GM12878 (cell line): ENCODE measurements at regions not wholly inside any gene's neighbourhood (a gene's known extent, or its start where the extent isn't known, plus 50 kb on each side); places are given as distances from the start of the nearest gene placed in this dataset.

Experiments
- BACH1 ChIP-seq: fragments of 450-650 bp; IDR thresholded peaks from 2 replicates; pipeline ENCODE4 v1.6.1; 2017; ENCODE audit warnings: mild to moderate bottlenecking, borderline replicate concordance
- CREM ChIP-seq: IDR thresholded peaks from 2 replicates; pipeline ENCODE4 v1.6.1; 2014; ENCODE audit warnings: antibody characterized with exemption, low read depth
- GABPA ChIP-seq: IDR thresholded peaks from 2 replicates; pipeline ENCODE4 v1.6.1; 2014; ENCODE audit warnings: antibody characterized with exemption, low read depth, mild to moderate bottlenecking, inconsistent platforms
- IRF5 ChIP-seq: fragments of 450-650 bp; IDR thresholded peaks from 2 replicates; pipeline ENCODE4 v1.6.1; 2017; ENCODE audit warnings: borderline replicate concordance
- KDM1A ChIP-seq: fragments of 200-600 bp; sonication (generic); IDR thresholded peaks from 2 replicates; pipeline ENCODE4 v1.6.1; 2016; ENCODE audit warnings: borderline replicate concordance
- KLF5 ChIP-seq: fragments of 450-650 bp; IDR thresholded peaks from 2 replicates; pipeline ENCODE4 v1.6.1; 2014; ENCODE audit warnings: mild to moderate bottlenecking; ENCODE audit not compliant: partially characterized antibody
- MAX ChIP-seq: IDR thresholded peaks from 2 replicates; pipeline ENCODE4 v1.6.1; 2012; ENCODE audit warnings: low read depth, low read length, improper control_type of control experiment
- MTA3 ChIP-seq: IDR thresholded peaks from 2 replicates; pipeline ENCODE4 v1.6.1; 2012; ENCODE audit warnings: low read length, inconsistent platforms, borderline replicate concordance
- NFYB ChIP-seq: IDR thresholded peaks from 2 replicates; pipeline ENCODE4 v1.6.1; 2011; ENCODE audit warnings: low read depth, mild to moderate bottlenecking, low read length, improper control_type of control experiment, moderate library complexity; ENCODE audit not compliant: insufficient read depth
- NRF1 ChIP-seq: conservative IDR thresholded peaks from 2 replicates; pipeline ENCODE4 v1.6.1; 2011; ENCODE audit warnings: mild to moderate bottlenecking, low read depth, low read length, improper control_type of control experiment
- POLR2A ChIP-seq: IDR thresholded peaks from 2 replicates; pipeline ENCODE4 v1.6.1; 2011; ENCODE audit warnings: low read depth, mild to moderate bottlenecking, low read length
- RAD51 ChIP-seq: fragments of 450-650 bp; IDR thresholded peaks from 2 replicates; pipeline ENCODE4 v1.6.1; 2016; ENCODE audit warnings: moderate library complexity, mild to moderate bottlenecking, inconsistent platforms
- RFX5 ChIP-seq: IDR thresholded peaks from 2 replicates; pipeline ENCODE4 v1.6.1; 2011; ENCODE audit warnings: low read depth, low read length, improper control_type of control experiment
- SIN3A ChIP-seq: IDR thresholded peaks from 2 replicates; pipeline ENCODE4 v1.6.1; 2012; ENCODE audit warnings: low read depth, low read length, improper control_type of control experiment
- SRF ChIP-seq, 2 experiments: IDR thresholded peaks; 2 replicates each; pipeline ENCODE4 v1.6.1; 2011; ENCODE audit warnings: low read depth in 2 of 2, low read length in 2 of 2, mild to moderate bottlenecking in 1 of 2, moderate library complexity in 1 of 2
- WRNIP1 ChIP-seq: IDR thresholded peaks from 2 replicates; pipeline ENCODE4 v1.6.1; 2011; ENCODE audit warnings: low read depth, low read length, improper control_type of control experiment, borderline replicate concordance
- ZBTB40 ChIP-seq: fragments of 450-650 bp; IDR thresholded peaks from 2 replicates; pipeline ENCODE4 v1.6.1; 2016; ENCODE audit warnings: mild to moderate bottlenecking, moderate library complexity, borderline replicate concordance
- ZNF207 ChIP-seq: fragments of 450-650 bp; IDR thresholded peaks from 2 replicates; pipeline ENCODE4 v1.6.1; 2014; ENCODE audit warnings: antibody characterized with exemption, mild to moderate bottlenecking, borderline replicate concordance
- ZNF24 ChIP-seq: fragments of 450-650 bp; IDR thresholded peaks from 2 replicates; pipeline ENCODE4 v1.6.1; 2017; ENCODE audit warnings: antibody characterized with exemption, mild to moderate bottlenecking
- ZNF592 ChIP-seq: fragments of 450-650 bp; IDR thresholded peaks from 2 replicates; pipeline ENCODE4 v1.6.1; 2017; ENCODE audit warnings: mild to moderate bottlenecking, moderate library complexity
- TF ChIP-seq, protein P1 (sequence below): IDR thresholded peaks from 2 replicates; pipeline ENCODE4 v1.6.1; 2012; ENCODE audit warnings: low read depth, low read length, improper control_type of control experiment

DNA sequence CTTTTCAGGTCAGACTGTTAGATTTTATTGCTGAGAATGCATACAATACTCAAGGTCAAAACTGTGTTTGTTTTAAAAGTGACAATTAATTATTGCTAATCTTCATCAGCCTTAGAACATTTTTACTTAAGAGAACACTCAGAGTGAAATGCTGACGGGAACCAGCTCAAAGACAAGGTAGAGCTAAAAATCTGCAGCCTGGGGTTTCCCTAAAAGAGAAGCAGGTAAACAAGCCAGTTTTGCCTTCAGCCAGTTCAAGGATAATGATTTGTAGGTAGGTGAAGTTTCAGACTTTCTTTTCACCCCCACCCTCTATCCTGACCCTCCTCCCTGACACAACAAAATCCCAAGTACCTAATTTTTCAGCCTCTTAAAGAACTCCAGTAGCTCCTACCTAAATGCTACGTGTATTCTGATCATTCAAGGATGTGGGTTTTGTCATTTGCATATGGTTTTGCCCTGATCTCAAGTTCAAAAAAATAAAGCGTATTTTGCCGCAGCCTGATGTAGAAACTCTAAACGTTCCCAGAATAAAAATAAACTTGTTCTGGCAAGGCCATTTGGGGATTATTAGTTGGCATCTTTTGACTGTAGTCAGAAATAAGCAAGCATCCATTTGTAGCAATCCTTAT lies 407.2 kb downstream of the EFNA5 start (continued):
- TF ChIP-seq ZNF592 (no peak; the same call in 1 of the 2 replicates), SIN3A (no peak), BACH1 (0 out of 2 replicates have a peak, but pooled peaks have one; percentile 41), MTA3 (no peak), KDM1A (no peak), MAX (no peak), ZNF207 (no peak), ZBTB40 (no peak), NRF1 (no peak), WRNIP1 (no peak), SRF (IDR thresholded peaks at IDR 0.05; ENCODE audit: low read depth in 2 of 2, low read length in 2 of 2) (no peak), KLF5 (no peak), IRF5 (no peak), RAD51 (no peak), RFX5 (no peak), NFYB (no peak), CREM (no peak), ZNF24 (peak; percentile 45; the same call in 1 of the 2 replicates), POLR2A (no peak), GABPA (no peak)
- TF ChIP-seq, protein P1, sequence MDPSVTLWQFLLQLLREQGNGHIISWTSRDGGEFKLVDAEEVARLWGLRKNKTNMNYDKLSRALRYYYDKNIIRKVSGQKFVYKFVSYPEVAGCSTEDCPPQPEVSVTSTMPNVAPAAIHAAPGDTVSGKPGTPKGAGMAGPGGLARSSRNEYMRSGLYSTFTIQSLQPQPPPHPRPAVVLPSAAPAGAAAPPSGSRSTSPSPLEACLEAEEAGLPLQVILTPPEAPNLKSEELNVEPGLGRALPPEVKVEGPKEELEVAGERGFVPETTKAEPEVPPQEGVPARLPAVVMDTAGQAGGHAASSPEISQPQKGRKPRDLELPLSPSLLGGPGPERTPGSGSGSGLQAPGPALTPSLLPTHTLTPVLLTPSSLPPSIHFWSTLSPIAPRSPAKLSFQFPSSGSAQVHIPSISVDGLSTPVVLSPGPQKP, result no peak
